HG03469 (cell line): ENCODE measurements at regions not wholly inside any gene's neighbourhood (a gene's known extent, or its start where the extent isn't known, plus 50 kb on each side); places are given as distances from the start of the nearest gene placed in this dataset.

Experiments used
- ATAC-seq: cut with Tn5 transposase; IDR thresholded peaks from one replicate; pipeline ENCODE4 v1.9.1; 2021; ENCODE audit warnings: mild to moderate bottlenecking, moderate library complexity, moderate number of reproducible peaks; ENCODE audit not compliant: unreplicated experiment

- no peak for ATAC-seq
These were observed 445.3 kb upstream of the CCL2 start for GRCh38 chr17:33809748-33810147.

DNA sequence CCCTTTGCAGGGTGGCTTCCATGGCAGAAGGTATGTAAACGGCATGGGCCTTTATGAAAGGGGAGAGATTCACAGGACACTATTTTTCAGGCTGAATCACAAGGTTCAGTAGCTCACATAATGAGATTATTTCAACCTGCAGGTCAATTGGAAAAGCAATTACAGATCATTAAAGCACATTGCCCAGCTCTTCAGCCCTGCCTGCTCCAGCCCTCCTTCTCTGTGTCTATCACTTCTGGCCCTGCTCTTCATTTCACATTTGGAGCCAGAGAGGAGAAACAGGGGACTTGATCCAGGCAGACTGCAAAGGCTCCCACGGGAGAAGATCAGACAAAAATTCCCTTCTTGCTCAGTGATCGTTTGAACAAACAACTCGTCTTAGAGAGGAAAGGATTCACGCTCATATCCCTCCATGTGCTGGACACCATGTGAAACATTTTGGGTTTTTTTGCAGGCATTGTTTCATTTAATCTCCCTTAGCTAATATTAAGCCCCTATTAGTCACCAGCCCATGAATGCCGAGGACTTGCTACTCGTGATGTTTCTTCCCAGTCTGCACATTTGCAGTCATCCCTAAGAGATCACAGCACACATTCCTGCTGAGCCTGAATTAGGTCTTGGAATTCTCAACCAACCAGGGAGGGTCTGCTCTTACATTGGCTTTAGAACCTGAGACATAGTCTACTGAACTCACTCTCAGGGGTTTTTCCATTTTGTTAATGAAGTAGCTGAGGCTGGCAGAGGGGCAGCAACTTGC, 443.9 kb upstream of the CCL2 start:
- no peak for ATAC-seq

DNA sequence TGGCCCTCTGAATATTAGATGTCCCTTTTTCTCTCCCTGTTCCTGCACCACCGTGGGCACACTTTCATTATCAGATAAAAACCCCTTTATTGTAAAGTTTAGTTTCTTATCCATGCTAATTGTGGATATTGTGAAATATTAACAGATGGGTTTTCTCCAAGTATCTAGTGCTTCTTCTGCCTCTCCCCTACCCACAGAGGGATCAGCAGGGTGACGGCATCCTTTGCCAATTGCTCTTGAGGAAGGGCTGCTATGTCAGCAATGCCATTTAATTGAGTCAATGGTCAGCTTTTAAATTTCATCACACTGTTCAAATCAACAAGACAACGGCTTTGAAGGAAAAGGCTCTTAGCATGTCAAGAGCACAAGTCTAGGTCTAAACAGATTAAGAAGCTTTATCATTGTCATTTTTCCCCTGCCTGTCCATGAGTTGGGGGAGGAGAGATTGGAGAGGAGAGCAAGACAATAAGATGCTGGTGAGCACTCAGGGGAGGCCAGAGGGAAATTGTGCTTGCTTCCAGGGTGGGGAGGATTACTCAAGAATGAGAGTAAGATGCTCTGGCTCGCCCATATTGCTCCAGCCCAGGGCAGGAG, 443.0 kb upstream of the CCL2 start:
- no peak for ATAC-seq

DNA sequence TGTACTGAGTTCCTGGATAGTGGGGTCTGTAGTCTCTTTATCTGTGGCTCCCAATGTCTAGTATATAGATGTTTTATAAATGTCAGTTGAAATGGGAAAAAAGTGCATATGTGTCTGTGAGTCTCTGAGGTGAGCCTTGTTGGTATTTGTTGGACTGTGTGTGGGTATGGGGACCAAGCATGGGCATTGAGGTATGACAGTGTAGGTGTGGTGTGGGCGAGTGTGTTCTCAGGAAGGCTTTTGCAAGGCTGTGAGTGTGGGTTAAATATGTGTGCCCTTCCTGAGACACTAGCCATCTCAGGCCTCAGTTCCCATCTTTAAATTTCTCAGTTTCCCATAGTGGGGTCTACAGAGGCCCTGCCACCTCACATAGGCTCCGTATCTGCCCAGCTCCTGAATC, 440.2 kb upstream of the CCL2 start:
- ATAC-seq: no peak

DNA sequence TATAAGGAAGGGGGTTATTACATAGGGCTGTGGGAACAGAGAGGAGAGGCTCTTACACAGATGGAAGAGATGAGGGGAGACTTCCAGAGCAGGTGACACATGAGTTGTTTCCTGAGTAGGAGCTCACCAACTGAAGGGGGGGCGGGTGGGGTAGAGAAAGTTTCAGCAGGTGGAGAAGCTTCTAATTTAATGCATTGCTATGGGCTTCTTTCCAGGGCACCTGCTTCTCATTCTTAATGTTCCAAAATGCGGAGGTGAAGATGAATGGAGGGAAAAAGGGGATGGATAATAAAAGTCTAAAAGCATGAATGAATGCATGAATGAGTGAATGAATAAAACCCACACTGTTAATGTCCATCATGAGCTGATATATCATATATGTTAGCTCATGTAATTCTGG, 439.0 kb upstream of the CCL2 start:
- ATAC-seq: no peak

GRCh38 chr17:33816842-33817617, 438.1 kb upstream of the CCL2 start:
- no peak for ATAC-seq

- no peak for ATAC-seq
These were observed 435.5 kb upstream of the CCL2 start for GRCh38 chr17:33819539-33819938.

DNA sequence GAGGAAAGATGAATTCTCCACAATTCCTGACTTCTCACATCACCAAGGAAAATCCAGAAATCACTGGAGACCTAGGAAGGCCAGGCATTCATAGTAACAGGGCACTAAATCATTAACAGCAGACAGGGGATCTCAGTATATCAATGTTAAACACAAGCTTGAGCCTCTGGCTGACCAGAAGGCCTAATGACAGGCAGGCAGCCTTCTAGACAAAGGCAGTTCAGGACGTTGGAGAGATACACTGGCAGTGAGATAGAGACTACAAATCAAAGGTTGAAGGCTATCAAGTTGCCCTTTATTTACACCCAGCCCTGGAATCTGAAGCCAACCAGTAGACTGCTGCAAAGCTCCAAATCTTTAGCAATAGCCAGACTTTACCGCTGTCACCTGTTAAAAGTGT, 422.8 kb upstream of the CCL2 start:
- ATAC-seq: no peak

- ATAC-seq: no peak
These were observed 417.8 kb upstream of the CCL2 start for GRCh38 chr17:33837281-33837680.

- ATAC-seq: no peak
These were observed 416.8 kb upstream of the CCL2 start for GRCh38 chr17:33838281-33838680.

GRCh38 chr17:33847900-33848299, 407.2 kb upstream of the CCL2 start:
- no peak for ATAC-seq

- no peak for ATAC-seq
These were observed 406.7 kb upstream of the CCL2 start for GRCh38 chr17:33848433-33848832.

DNA sequence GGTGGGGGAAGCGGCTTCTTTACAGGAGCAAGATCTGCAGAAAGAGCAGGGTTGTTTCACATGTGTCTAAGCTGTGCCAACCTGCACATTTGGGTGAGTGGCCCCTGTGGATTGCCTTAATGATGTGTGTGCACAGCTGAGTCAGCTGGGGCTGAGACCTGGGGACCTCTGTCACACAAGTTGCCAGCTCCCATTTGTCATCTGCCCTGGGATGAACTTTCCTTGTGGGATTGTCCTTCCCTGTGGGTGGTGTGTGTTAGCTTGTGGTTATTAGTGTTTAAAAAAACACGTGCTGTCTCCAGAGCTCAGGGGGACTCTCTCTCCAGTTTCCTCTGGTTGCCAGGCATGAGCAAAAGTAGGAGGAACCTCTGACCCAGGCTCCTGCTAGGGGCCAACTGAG, 400.5 kb upstream of the CCL2 start:
- no peak for ATAC-seq

GRCh38 chr17:33858121-33858520, 397.0 kb upstream of the CCL2 start:
- ATAC-seq: no peak

DNA sequence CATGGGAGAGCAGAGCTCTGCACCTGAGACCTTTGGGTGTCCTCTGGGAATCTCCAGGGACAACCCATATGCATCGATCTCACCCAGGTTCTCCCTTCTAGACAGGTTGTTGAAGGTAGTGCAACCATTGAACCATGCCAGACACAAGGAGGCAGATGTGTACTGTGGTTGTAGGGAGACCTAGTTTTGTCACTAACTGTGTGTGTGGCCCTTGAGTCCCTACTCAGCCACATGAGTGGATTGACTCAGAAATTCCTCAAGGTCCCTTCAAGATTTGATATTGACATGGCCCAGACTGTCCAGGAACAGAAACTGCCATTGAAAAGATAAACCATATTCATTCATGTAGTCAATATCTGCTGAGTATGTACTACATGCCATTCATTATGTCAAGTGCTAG, 396.4 kb upstream of the CCL2 start:
- no peak for ATAC-seq

DNA sequence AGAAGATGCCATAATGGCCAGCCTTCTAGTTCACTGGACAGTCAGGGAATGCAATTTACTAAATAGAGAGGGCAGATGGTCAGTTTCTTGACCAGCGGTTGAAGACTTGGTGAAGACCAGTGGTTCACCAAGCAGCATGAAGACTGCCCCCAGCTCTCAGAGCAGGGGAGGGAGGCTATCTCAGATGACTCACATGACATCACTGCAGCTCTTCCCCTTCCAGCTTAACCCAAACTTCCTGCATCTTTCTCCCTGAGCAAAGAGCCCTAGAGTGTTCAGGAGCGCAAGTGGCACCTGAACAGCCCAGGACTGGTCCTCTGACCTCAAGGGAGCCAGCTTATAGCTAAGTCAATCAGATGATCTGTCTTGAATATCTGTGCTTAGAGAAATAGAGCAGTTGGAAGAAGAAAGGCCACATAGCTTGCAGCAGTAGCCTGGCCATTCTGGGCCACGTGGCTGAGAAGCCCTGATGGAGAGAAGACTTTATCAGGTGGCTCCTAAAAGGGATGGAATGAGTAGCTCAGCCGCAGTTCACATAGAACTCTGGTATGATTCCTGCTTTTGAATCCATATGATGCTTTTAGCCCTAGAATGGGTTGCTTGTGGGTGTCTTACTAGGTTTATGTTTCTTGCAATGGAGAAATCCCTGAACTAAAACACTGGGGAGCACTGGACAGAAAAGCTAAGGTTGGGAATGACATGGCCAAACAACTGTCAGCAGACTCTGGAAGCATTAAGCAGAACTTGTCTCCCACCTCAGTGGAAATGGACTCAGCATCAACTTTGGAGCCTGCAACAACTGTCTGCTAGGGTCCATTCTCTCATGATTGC, 392.1 kb upstream of the CCL2 start:
- no peak for ATAC-seq

DNA sequence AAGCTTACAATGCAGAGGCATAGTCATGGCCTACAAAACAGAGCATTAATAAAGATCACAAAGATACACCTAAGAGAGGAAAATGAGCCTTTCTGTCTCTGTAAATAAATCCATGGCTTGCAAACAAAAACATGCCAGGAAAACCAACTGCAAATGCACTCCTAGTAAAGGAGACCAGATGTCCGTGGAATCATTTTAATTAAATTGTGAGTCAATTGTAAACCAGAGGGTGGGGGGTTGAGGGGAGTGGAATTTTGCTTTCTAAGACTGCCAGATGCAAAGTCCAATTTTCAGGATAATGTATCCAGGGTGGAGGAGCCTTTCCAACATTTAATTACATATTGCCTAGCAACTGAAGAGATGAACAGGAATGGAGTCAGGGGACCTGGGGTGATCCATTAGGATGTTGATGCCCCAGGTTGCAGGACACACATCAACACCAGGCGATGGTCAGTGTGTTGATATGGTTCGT, 390.3 kb upstream of the CCL2 start:
- no peak for ATAC-seq

DNA sequence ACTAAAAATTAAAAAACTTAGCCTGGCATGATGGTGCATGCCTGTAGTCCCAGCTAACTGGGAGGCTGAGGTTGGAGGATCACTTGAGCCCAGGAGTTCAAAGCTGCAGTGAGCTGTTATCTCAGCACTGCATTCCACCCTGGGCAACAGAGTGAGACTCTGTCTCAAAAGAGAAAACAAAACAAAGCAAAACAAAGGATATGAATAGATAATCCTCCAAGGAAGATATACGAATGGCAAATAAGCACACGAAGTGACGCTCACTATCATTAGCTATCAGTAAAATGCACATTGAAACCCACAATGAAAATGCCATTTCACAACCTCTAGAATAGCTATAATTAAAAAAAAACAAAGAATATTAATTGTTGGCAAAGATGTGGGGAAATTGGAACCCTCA, 386.2 kb upstream of the CCL2 start:
- no peak for ATAC-seq

DNA sequence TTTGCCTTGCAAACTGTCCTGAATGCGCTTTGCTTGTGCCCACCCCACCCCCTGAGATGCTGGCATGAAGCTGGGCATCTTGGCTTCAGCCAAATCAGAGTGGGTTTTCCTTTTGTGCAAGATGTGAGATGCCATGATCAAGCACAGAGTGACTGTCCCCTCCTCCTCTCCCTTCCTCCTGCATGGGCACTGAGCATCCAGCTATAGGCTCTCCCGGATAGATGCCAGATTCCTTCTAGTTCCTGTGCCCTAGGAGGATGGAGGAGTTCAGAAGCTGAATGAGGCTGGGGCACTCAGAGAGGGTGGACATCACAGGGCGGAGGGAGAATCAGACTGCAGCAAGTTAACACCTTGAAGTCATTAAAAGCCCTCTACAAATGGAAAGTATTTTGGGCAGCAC, 384.1 kb upstream of the CCL2 start:
- ATAC-seq: no peak

DNA sequence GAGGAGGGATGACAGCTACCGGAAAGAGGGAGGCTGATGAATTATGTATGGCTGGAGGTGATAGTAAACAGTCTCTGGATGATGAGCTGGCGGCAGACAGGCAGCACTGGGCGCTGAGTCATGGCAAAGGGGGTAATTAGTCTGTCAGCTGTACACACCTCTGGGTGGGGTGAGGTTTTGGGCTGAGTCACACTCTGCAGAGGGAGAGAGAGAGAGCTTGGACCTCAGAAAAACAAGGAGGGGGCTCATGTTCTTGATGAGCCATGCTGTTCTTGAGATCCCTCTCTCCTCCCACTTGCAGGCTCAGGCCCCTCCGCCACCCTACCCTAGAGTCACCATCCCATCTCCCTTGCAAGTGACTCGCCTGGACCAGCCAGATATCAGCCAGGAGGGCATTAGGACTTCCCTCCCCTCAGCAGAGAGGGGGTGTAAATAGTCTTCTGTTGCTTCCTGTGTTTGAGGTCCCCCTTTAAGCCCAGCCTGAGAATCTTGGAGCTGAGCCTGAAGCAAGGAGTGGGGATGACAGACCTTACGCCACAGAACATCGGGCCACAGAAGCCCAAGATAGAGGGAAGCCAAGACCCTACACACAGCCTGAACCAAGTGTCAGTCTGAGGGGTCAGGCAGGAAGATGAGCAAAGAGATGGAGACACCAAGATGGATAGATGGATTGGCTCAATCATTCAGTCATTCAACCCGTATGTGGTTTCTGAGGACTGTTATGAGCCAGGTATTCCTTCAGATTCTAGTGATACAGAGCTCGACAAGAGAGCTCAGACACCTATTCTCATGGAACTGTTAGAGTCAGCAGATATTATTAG, 383.2 kb upstream of the CCL2 start:
- ATAC-seq: no peak
